ENCODE measurements at regions not wholly inside any gene's neighbourhood (a gene's known extent, or its start where the extent isn't known, plus 50 kb on each side); places are given as distances from the start of the nearest gene placed in this dataset.
A peak's percentile ranks its signal among the peaks of the same experiment; 100 is the strongest.

- no peak for ATAC-seq
- intact Hi-C loops (cut with micrococcal nuclease), result no loop called here
- Histone ChIP-seq H2AFZ (ENCODE audit: low read depth, low read length, poor library complexity, severe bottlenecking) (no peak overlapping the region), H3K4me1 (ENCODE audit: control insufficient read depth in 1 of 2, insufficient read depth in 2 of 2, low read length in 2 of 2) (peaks cover 0 to 9% of the 10 kb centered on the region in 2 experiments; a peak in 1 of 4 replicates), H3K79me2 (ENCODE audit: insufficient read depth, low read length) (no peaks in the 10 kb centered on the region), H3K27me3 (ENCODE audit: insufficient read depth, low read length) (peaks cover 16% of the 10 kb centered on the region), H3K4me2 (ENCODE audit: low read length) (no peak overlapping the region), H3K9me3 (ENCODE audit: control insufficient read depth in 1 of 2, insufficient read depth in 1 of 2, low read depth in 1 of 2, low read length in 2 of 2) (0 out of 4 replicates have a peak, but pooled peaks cover 0 to 7% of the 10 kb centered on the region in 2 experiments), H3K9me2 (ENCODE audit: insufficient read depth) (no peaks in the 10 kb centered on the region), H4K20me1 (ENCODE audit: insufficient read depth) (no peaks in the 10 kb centered on the region), H3K4me3 (replicated peaks in 1 of 2; ENCODE audit: low read depth in 1 of 2, low read length in 2 of 2) (no peak overlapping the region), H3K36me3 (ENCODE audit: control insufficient read depth in 1 of 2, insufficient read depth in 2 of 2, low read length in 2 of 2) (no peaks in the 10 kb centered on the region), H3K27ac (ENCODE audit: low read depth, low read length) (no peak overlapping the region), H3K9ac (ENCODE audit: low read length) (no peak overlapping the region)
- TF ChIP-seq CTCF (IDR thresholded peaks at IDR 0.05 in 2 of 3, conservative IDR thresholded peaks at IDR 0.05 in 1 of 3; ENCODE audit: borderline replicate concordance in 1 of 3, insufficient read depth in 1 of 3, low read depth in 2 of 3, low read length in 2 of 3) (no peak), SP1 (IDR thresholded peaks at IDR 0.05; ENCODE audit: low read depth) (no peak), MAX (IDR thresholded peaks at IDR 0.05) (no peak)
- DNase-seq (ENCODE audit: low read depth, low spot score), result no peak
- ChIA-PET RAD21 (ENCODE audit: low non-redundant PET in 1 of 2, low total read pairs in 2 of 2, uncharacterized antibody in 2 of 2, unreplicated experiment in 2 of 2) (no interaction called here), CTCF (no interaction called here), POLR2A (no interaction called here)
- BruUV-seq (replicated peaks), result no TSS peak
These were observed 160.4 kb downstream of the RPS24 start for GRCh38 chr10:78194050-78194449.

DNA sequence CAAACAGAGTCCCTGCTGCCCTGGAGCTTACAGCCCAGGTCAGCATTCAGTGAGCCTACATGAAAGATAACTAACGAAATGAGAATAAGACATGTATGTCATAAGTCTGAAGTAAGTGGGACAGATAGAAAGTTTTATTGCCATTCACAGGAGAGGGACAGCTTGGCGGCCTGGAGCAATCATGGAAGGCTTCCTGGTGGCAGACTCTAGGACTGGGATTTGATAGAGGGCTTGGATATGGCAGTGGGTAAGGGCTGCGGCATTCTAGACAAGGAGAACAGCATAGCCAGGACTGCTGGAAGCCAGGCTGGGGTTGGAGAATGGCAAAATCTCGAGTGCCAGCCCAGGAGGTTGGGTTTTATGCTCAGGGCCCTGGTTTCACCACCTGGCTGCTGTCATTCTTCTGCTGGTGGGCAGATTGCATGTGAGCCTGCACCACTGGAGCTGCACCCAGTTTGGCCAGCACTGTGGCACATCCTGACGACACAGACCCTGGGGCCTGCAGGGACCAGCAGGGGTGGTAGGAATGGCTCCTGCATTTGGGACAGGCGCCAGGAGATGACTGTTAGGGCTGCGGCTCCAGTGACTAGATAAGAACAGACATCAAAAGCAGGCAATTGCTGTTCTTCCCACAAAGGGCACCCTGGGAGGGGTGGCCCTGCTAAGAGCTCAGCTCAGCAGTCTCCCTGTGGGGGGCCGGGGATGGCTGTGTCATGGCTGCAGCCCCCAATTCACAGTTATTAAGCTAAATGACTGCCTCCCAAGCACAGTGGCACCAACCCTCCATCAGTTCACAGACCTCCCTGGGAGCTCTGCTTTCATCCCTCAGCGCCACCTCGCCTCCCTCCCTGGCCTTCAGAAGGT lies 161.1 kb downstream of the RPS24 start:
- ATAC-seq (peak; percentile 33; the same call in 1 of the 2 replicates), DNase-seq (ENCODE audit: low read depth, low spot score) (no peak)
- no peak overlapping the region for H3K4me3 ChIP-seq (replicated peaks in 1 of 2; ENCODE audit: low read depth in 1 of 2, low read length in 2 of 2)
- H3K4me1 ChIP-seq (ENCODE audit: control insufficient read depth in 1 of 2, insufficient read depth in 2 of 2, low read length in 2 of 2), result peaks cover 0 to 9% of the 10 kb centered on the region in 2 experiments; a peak in 1 of 4 replicates
- intact Hi-C loops (cut with micrococcal nuclease), result no loop called here
- ChIA-PET POLR2A (no interaction called here), CTCF (no interaction called here), RAD21 (ENCODE audit: low non-redundant PET in 1 of 2, low total read pairs in 2 of 2, uncharacterized antibody in 2 of 2, unreplicated experiment in 2 of 2) (no interaction called here)
- no peaks in the 10 kb centered on the region for H3K79me2 ChIP-seq (ENCODE audit: insufficient read depth, low read length)
- H3K36me3 ChIP-seq (ENCODE audit: control insufficient read depth in 1 of 2, insufficient read depth in 2 of 2, low read length in 2 of 2), result no peaks in the 10 kb centered on the region
- H3K9me2 ChIP-seq (ENCODE audit: insufficient read depth), result no peaks in the 10 kb centered on the region
- 0 out of 4 replicates have a peak, but pooled peaks cover 0 to 7% of the 10 kb centered on the region in 2 experiments for H3K9me3 ChIP-seq (ENCODE audit: control insufficient read depth in 1 of 2, insufficient read depth in 1 of 2, low read depth in 1 of 2, low read length in 2 of 2)
- BruUV-seq (replicated peaks), result no TSS peak
- no peak overlapping the region for H2AFZ ChIP-seq (ENCODE audit: low read depth, low read length, poor library complexity, severe bottlenecking)
- no peak overlapping the region for H3K4me2 ChIP-seq (ENCODE audit: low read length)
- no peaks in the 10 kb centered on the region for H4K20me1 ChIP-seq (ENCODE audit: insufficient read depth)
- TF ChIP-seq EZH2 (IDR thresholded peaks at IDR 0.05) (no peak), ZFX (IDR thresholded peaks at IDR 0.05) (no peak), TCF7L2 (IDR thresholded peaks at IDR 0.05; ENCODE audit: borderline replicate concordance, extremely low read depth, insufficient read depth, insufficient read length) (peak; percentile 64), RAD21 (IDR thresholded peaks at IDR 0.05; ENCODE audit: low read depth) (no peak), CTCF (IDR thresholded peaks at IDR 0.05 in 2 of 3, conservative IDR thresholded peaks at IDR 0.05 in 1 of 3; ENCODE audit: borderline replicate concordance in 1 of 3, insufficient read depth in 1 of 3, low read depth in 2 of 3, low read length in 2 of 3) (no peak), EZH2phosphoT487 (IDR thresholded peaks at IDR 0.05; ENCODE audit: borderline replicate concordance) (no peak)
- no peak overlapping the region for H3K9ac ChIP-seq (ENCODE audit: low read length)
- H3K27me3 ChIP-seq (ENCODE audit: insufficient read depth, low read length), result peaks cover 20% of the 10 kb centered on the region
- no peak overlapping the region for H3K27ac ChIP-seq (ENCODE audit: low read depth, low read length)

All from HCT116 (cell line).